ENCODE measurements at regions not wholly inside any gene's neighbourhood (a gene's known extent, or its start where the extent isn't known, plus 50 kb on each side); places are given as distances from the start of the nearest gene placed in this dataset.

- H2AFZ ChIP-seq (ENCODE audit: control insufficient read depth, low read length) = no peak overlapping the region
- H3K9ac ChIP-seq (ENCODE audit: control insufficient read depth, extremely low read depth, insufficient read depth, low read length) = no peak overlapping the region
- no peaks in the 10 kb centered on the region for H3K79me2 ChIP-seq (ENCODE audit: control insufficient read depth, insufficient read depth, low read length)
- DNase-seq (ENCODE audit: low read depth, low spot score) = no peak
- no peak overlapping the region for H3K27ac ChIP-seq (ENCODE audit: control insufficient read depth, insufficient read depth, low read length)
- H3K9me1 ChIP-seq (ENCODE audit: control insufficient read depth, extremely low read depth, insufficient read depth, low read length) = no peaks in the 10 kb centered on the region
- no peak for FAIRE-seq
- H4K20me1 ChIP-seq (ENCODE audit: control insufficient read depth, extremely low read depth, insufficient read depth, low read length) = no peaks in the 10 kb centered on the region
- H3K4me2 ChIP-seq (ENCODE audit: control insufficient read depth, extremely low read depth, insufficient read depth, low read depth, low read length) = no peak overlapping the region
- dilution Hi-C loops (cut with MboI; ENCODE audit: extremely low pct_ligation_motif_present, low sequenced_read_pairs) = no loop called here
- no peaks in the 10 kb centered on the region for H3K9me3 ChIP-seq (ENCODE audit: control insufficient read depth, low read depth, low read length)
- no peak for TF ChIP-seq CTCF (optimal IDR thresholded peaks at IDR 0.05 in 1 of 3, IDR thresholded peaks at IDR 0.05 in 1 of 3, conservative IDR thresholded peaks at IDR 0.05 in 1 of 3; ENCODE audit: extremely low read depth in 1 of 3, insufficient read depth in 2 of 3, low read length in 3 of 3)
- no peak for TF ChIP-seq EZH2 (IDR thresholded peaks at IDR 0.05; ENCODE audit: low read length)
- H3K36me3 ChIP-seq (ENCODE audit: control insufficient read depth in 2 of 2, extremely low read depth in 1 of 2, insufficient read depth in 2 of 2, low read length in 2 of 2) = no peaks in the 10 kb centered on the region
- no peak overlapping the region for H3K4me3 ChIP-seq (ENCODE audit: control insufficient read depth in 2 of 3, extremely low read depth in 1 of 3, insufficient read depth in 2 of 3, low read depth in 1 of 3, low read length in 3 of 3)
- H3K27me3 ChIP-seq (ENCODE audit: control insufficient read depth, extremely low read depth, insufficient read depth, low read length) = peaks cover 5% of the 10 kb centered on the region
- H3K4me1 ChIP-seq (ENCODE audit: control insufficient read depth, extremely low read depth, insufficient read depth, low read length) = no peaks in the 10 kb centered on the region
Measured at GRCh38 chr17:5883775-5884665, 186.2 kb upstream of the WSCD1 start.

- Histone ChIP-seq H3K36me3 (ENCODE audit: control insufficient read depth in 2 of 2, extremely low read depth in 1 of 2, insufficient read depth in 2 of 2, low read length in 2 of 2) (no peaks in the 10 kb centered on the region), H3K79me2 (ENCODE audit: control insufficient read depth, insufficient read depth, low read length) (no peaks in the 10 kb centered on the region), H3K9me1 (ENCODE audit: control insufficient read depth, extremely low read depth, insufficient read depth, low read length) (no peaks in the 10 kb centered on the region), H3K9ac (ENCODE audit: control insufficient read depth, extremely low read depth, insufficient read depth, low read length) (no peak overlapping the region), H3K27ac (ENCODE audit: control insufficient read depth, insufficient read depth, low read length) (no peak overlapping the region), H3K9me3 (ENCODE audit: control insufficient read depth, low read depth, low read length) (no peaks in the 10 kb centered on the region), H3K27me3 (ENCODE audit: control insufficient read depth, extremely low read depth, insufficient read depth, low read length) (peaks cover 4% of the 10 kb centered on the region), H3K4me3 (ENCODE audit: control insufficient read depth in 2 of 3, extremely low read depth in 1 of 3, insufficient read depth in 2 of 3, low read depth in 1 of 3, low read length in 3 of 3) (no peak overlapping the region), H3K4me1 (ENCODE audit: control insufficient read depth, extremely low read depth, insufficient read depth, low read length) (no peaks in the 10 kb centered on the region), H4K20me1 (ENCODE audit: control insufficient read depth, extremely low read depth, insufficient read depth, low read length) (no peaks in the 10 kb centered on the region), H2AFZ (ENCODE audit: control insufficient read depth, low read length) (no peak overlapping the region), H3K4me2 (ENCODE audit: control insufficient read depth, extremely low read depth, insufficient read depth, low read depth, low read length) (no peak overlapping the region)
- dilution Hi-C loops (cut with MboI; ENCODE audit: extremely low pct_ligation_motif_present, low sequenced_read_pairs) = no loop called here
- no peak for TF ChIP-seq EZH2 (IDR thresholded peaks at IDR 0.05; ENCODE audit: low read length)
- TF ChIP-seq CTCF (optimal IDR thresholded peaks at IDR 0.05 in 1 of 3, IDR thresholded peaks at IDR 0.05 in 1 of 3, conservative IDR thresholded peaks at IDR 0.05 in 1 of 3; ENCODE audit: extremely low read depth in 1 of 3, insufficient read depth in 2 of 3, low read length in 3 of 3) = no peak
- FAIRE-seq (no peak), DNase-seq (ENCODE audit: low read depth, low spot score) (no peak)
Measured at GRCh38 chr17:5885336-5885735, 184.8 kb upstream of the WSCD1 start.

All from keratinocyte (primary cell).